ENCODE measurements at regions not wholly inside any gene's neighbourhood (a gene's known extent, or its start where the extent isn't known, plus 50 kb on each side); places are given as distances from the start of the nearest gene placed in this dataset.

GRCh38 chr12:94791933-94792332 lies 141.6 kb upstream of the TMCC3 start:
- no peaks in the 10 kb centered on the region for H3K9me3 ChIP-seq (ENCODE audit: control insufficient read depth in 2 of 2, insufficient read depth in 1 of 2, low read depth in 1 of 2, low read length in 1 of 2)
- H3K36me3 ChIP-seq (ENCODE audit: control insufficient read depth in 3 of 3, insufficient read depth in 2 of 3, low read depth in 1 of 3, low read length in 3 of 3), result no peaks in the 10 kb centered on the region
- no peak overlapping the region for H3K4me3 ChIP-seq (ENCODE audit: low read depth in 1 of 3, low read length in 3 of 3)
- FAIRE-seq (no peak), DNase-seq (no peak)
- no peak overlapping the region for H3K27ac ChIP-seq (ENCODE audit: low read depth in 1 of 3, low read length in 2 of 3)
- peaks cover 0 to 9% (median 0%) of the 10 kb centered on the region in 3 donors for H3K4me1 ChIP-seq (ENCODE audit: control insufficient read depth in 3 of 3, insufficient read depth in 2 of 3, low read depth in 1 of 3, low read length in 2 of 3)
- H3K27me3 ChIP-seq (ENCODE audit: control insufficient read depth in 3 of 3, insufficient read depth in 3 of 3, low read length in 3 of 3), result no peaks in the 10 kb centered on the region
- WGBS, 3 donors, result 90 to 93% (median 91%) methylated on average over 16 of the region's 16 CpGs

DNA sequence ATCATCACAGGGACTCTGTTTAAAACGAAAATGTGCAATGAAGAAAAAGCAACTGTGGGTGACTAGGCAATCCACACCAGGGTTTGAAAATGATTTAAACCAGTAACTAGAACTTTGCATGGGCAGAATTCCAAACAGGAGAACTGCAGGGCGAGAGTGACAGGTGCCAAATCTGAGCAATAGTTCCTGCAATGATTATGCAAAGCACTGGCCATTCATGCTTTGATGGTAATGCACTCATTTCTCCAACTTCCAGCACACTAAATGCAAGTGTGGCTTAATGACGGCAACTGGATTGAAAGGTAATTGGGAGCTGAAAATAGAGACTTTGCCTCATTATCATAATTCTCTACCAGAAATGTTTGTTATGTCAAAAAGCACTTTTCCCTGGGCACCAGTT lies 140.5 kb upstream of the TMCC3 start:
- H3K4me1 ChIP-seq (ENCODE audit: control insufficient read depth in 3 of 3, insufficient read depth in 2 of 3, low read depth in 1 of 3, low read length in 2 of 3), result peaks cover 0 to 9% (median 0%) of the 10 kb centered on the region in 3 donors
- no peak overlapping the region for H3K4me3 ChIP-seq (ENCODE audit: low read depth in 1 of 3, low read length in 3 of 3)
- no peaks in the 10 kb centered on the region for H3K36me3 ChIP-seq (ENCODE audit: control insufficient read depth in 3 of 3, insufficient read depth in 2 of 3, low read depth in 1 of 3, low read length in 3 of 3)
- FAIRE-seq, result no peak
- 54 to 71% (median 54%) methylated on average over 3 of the region's 3 CpGs for WGBS, 3 donors
- H3K27ac ChIP-seq (ENCODE audit: low read depth in 1 of 3, low read length in 2 of 3), result no peak overlapping the region
- no peaks in the 10 kb centered on the region for H3K27me3 ChIP-seq (ENCODE audit: control insufficient read depth in 3 of 3, insufficient read depth in 3 of 3, low read length in 3 of 3)
- no peak for DNase-seq
- no peaks in the 10 kb centered on the region for H3K9me3 ChIP-seq (ENCODE audit: control insufficient read depth in 2 of 2, insufficient read depth in 1 of 2, low read depth in 1 of 2, low read length in 1 of 2)

DNA sequence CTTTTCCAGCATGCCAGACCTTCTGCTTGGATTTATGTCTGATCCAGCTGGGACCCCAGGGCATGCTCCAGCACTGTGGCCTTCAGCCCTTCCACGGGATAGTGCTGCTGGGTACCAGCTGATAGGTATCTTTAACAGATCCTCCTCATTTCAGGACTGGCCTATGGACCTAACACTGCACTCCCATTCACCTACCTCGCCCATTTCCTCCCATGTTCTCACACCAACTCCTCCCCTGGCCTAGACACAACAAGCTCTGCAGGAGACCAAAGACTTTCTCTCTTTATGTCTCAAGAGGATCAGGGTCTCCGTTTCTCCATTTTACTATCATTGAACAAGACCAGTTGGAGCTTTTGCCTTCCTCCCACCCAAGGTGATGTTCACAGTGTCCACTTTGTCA lies 140.0 kb upstream of the TMCC3 start:
- peaks cover 0 to 9% (median 0%) of the 10 kb centered on the region in 3 donors for H3K4me1 ChIP-seq (ENCODE audit: control insufficient read depth in 3 of 3, insufficient read depth in 2 of 3, low read depth in 1 of 3, low read length in 2 of 3)
- FAIRE-seq (no peak), DNase-seq (no peak)
- no peak overlapping the region for H3K4me3 ChIP-seq (ENCODE audit: low read depth in 1 of 3, low read length in 3 of 3)
- WGBS, 3 donors, result 48 to 77% (median 64%) methylated on average over 3 of the region's 3 CpGs
- no peaks in the 10 kb centered on the region for H3K27me3 ChIP-seq (ENCODE audit: control insufficient read depth in 3 of 3, insufficient read depth in 3 of 3, low read length in 3 of 3)
- no peak overlapping the region for H3K27ac ChIP-seq (ENCODE audit: low read depth in 1 of 3, low read length in 2 of 3)
- no peaks in the 10 kb centered on the region for H3K36me3 ChIP-seq (ENCODE audit: control insufficient read depth in 3 of 3, insufficient read depth in 2 of 3, low read depth in 1 of 3, low read length in 3 of 3)
- no peaks in the 10 kb centered on the region for H3K9me3 ChIP-seq (ENCODE audit: control insufficient read depth in 2 of 2, insufficient read depth in 1 of 2, low read depth in 1 of 2, low read length in 1 of 2)

DNA sequence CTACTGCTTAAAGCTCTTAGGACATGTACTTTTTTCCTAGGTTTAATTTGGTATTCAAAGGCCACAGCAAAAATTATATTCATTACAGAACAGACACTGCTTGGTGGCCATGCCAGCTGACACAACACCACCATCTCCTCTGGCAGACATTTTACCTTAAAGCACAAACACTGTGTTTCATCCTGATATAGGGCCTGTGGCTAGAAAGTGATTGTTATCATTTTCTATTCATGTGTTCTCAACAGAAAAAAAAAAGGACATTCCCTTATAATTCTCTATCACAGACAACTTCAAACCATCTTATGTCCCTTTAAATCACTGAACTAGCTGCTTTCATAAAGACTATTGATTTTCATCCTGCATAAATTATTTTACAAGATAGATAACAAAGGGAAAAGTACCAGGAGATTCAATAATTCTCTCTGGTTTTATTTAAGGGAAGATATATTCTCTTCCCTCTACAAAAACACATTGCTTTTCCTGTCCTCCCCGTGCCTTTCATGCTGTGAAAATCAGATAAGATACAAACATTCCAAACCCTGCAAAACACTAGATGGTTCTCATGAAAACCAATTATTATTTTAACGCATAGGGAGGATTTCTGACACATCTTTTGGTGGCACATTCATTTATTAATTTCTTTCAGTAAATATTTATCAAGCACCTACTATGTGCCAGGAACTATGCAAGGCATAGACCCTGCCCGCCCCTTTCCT lies 139.3 kb upstream of the TMCC3 start:
- Histone ChIP-seq H3K4me3 (ENCODE audit: low read depth in 1 of 3, low read length in 3 of 3) (no peak overlapping the region), H3K36me3 (ENCODE audit: control insufficient read depth in 3 of 3, insufficient read depth in 2 of 3, low read depth in 1 of 3, low read length in 3 of 3) (no peaks in the 10 kb centered on the region), H3K4me1 (ENCODE audit: control insufficient read depth in 3 of 3, insufficient read depth in 2 of 3, low read depth in 1 of 3, low read length in 2 of 3) (peaks cover 0 to 9% (median 0%) of the 10 kb centered on the region in 3 donors), H3K27me3 (ENCODE audit: control insufficient read depth in 3 of 3, insufficient read depth in 3 of 3, low read length in 3 of 3) (no peaks in the 10 kb centered on the region), H3K27ac (ENCODE audit: low read depth in 1 of 3, low read length in 2 of 3) (no peak overlapping the region), H3K9me3 (ENCODE audit: control insufficient read depth in 2 of 2, insufficient read depth in 1 of 2, low read depth in 1 of 2, low read length in 1 of 2) (no peaks in the 10 kb centered on the region)
- FAIRE-seq (no peak), DNase-seq (no peak)
- WGBS, 3 donors, result 61 to 66% (median 64%) methylated on average over 3 of the region's 3 CpGs

DNA sequence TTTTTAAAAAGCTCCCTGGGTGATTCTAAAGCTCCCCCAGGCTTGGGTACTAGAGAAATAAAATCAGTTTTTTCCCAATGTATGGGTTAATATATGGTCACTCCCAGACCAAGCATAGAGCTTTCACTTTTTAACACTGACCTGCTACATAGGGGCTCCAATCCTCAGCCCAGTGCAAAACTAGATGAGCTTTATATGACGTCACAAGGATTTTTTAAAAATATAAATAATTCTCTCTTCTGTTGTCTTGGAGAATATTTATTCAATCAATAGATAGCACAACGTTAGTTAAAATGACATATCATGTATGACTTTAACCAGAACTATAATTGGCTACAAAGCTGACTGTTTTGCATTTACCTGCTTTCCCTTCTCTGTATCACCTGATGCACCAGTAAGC lies 137.9 kb upstream of the TMCC3 start:
- Histone ChIP-seq H3K4me3 (ENCODE audit: low read depth in 1 of 3, low read length in 3 of 3) (no peak overlapping the region), H3K4me1 (ENCODE audit: control insufficient read depth in 3 of 3, insufficient read depth in 2 of 3, low read depth in 1 of 3, low read length in 2 of 3) (peaks cover 0 to 9% (median 0%) of the 10 kb centered on the region in 3 donors), H3K9me3 (ENCODE audit: control insufficient read depth in 2 of 2, insufficient read depth in 1 of 2, low read depth in 1 of 2, low read length in 1 of 2) (no peaks in the 10 kb centered on the region), H3K36me3 (ENCODE audit: control insufficient read depth in 3 of 3, insufficient read depth in 2 of 3, low read depth in 1 of 3, low read length in 3 of 3) (no peaks in the 10 kb centered on the region), H3K27ac (ENCODE audit: low read depth in 1 of 3, low read length in 2 of 3) (no peak overlapping the region), H3K27me3 (ENCODE audit: control insufficient read depth in 3 of 3, insufficient read depth in 3 of 3, low read length in 3 of 3) (no peaks in the 10 kb centered on the region)
- FAIRE-seq (no peak), DNase-seq (no peak)
- 51 to 67% (median 63%) methylated on average over 2 of the region's 2 CpGs for WGBS, 3 donors

GRCh38 chr12:94786906-94787305 lies 136.5 kb upstream of the TMCC3 start:
- Histone ChIP-seq H3K27ac (ENCODE audit: low read depth in 1 of 3, low read length in 2 of 3) (no peak overlapping the region), H3K4me3 (ENCODE audit: low read depth in 1 of 3, low read length in 3 of 3) (no peak overlapping the region), H3K36me3 (ENCODE audit: control insufficient read depth in 3 of 3, insufficient read depth in 2 of 3, low read depth in 1 of 3, low read length in 3 of 3) (no peaks in the 10 kb centered on the region), H3K27me3 (ENCODE audit: control insufficient read depth in 3 of 3, insufficient read depth in 3 of 3, low read length in 3 of 3) (no peaks in the 10 kb centered on the region), H3K9me3 (ENCODE audit: control insufficient read depth in 2 of 2, insufficient read depth in 1 of 2, low read depth in 1 of 2, low read length in 1 of 2) (peaks cover 0 to 2% of the 10 kb centered on the region in 2 donors), H3K4me1 (ENCODE audit: control insufficient read depth in 3 of 3, insufficient read depth in 2 of 3, low read depth in 1 of 3, low read length in 2 of 3) (no peaks in the 10 kb centered on the region)
- peak; percentile 67 to 71 for DNase-seq
- WGBS, 3 donors, result 29 to 75% (median 54%) methylated on average over 6 of the region's 6 CpGs
- no peak for FAIRE-seq

- no peaks in the 10 kb centered on the region for H3K36me3 ChIP-seq (ENCODE audit: control insufficient read depth in 3 of 3, insufficient read depth in 2 of 3, low read depth in 1 of 3, low read length in 3 of 3)
- no peak for FAIRE-seq
- WGBS, 3 donors, result 43 to 50% (median 43%) methylated on average over 1 of the region's 1 CpG
Measured at GRCh38 chr12:94783862-94784261, 133.5 kb upstream of the TMCC3 start.

GRCh38 chr12:94783343-94783742 lies 133.0 kb upstream of the TMCC3 start:
- FAIRE-seq, result no peak
- peaks cover 0 to 2% of the 10 kb centered on the region in 2 donors for H3K9me3 ChIP-seq (ENCODE audit: control insufficient read depth in 2 of 2, insufficient read depth in 1 of 2, low read depth in 1 of 2, low read length in 1 of 2)
- H3K4me1 ChIP-seq (ENCODE audit: control insufficient read depth in 3 of 3, insufficient read depth in 2 of 3, low read depth in 1 of 3, low read length in 2 of 3), result no peaks in the 10 kb centered on the region
- no peak overlapping the region for H3K27ac ChIP-seq (ENCODE audit: low read depth in 1 of 3, low read length in 2 of 3)
- 16 to 39% (median 22%) methylated on average over 3 of the region's 3 CpGs for WGBS, 3 donors
- no peaks in the 10 kb centered on the region for H3K27me3 ChIP-seq (ENCODE audit: control insufficient read depth in 3 of 3, insufficient read depth in 3 of 3, low read length in 3 of 3)
- DNase-seq, result no peak
- no peak overlapping the region for H3K4me3 ChIP-seq (ENCODE audit: low read depth in 1 of 3, low read length in 3 of 3)
- no peaks in the 10 kb centered on the region for H3K36me3 ChIP-seq (ENCODE audit: control insufficient read depth in 3 of 3, insufficient read depth in 2 of 3, low read depth in 1 of 3, low read length in 3 of 3)

More at GRCh38 chr12:94783862-94784261, 133.5 kb upstream of the TMCC3 start:
- Histone ChIP-seq H3K27ac (ENCODE audit: low read depth in 1 of 3, low read length in 2 of 3) (no peak overlapping the region), H3K27me3 (ENCODE audit: control insufficient read depth in 3 of 3, insufficient read depth in 3 of 3, low read length in 3 of 3) (no peaks in the 10 kb centered on the region), H3K9me3 (ENCODE audit: control insufficient read depth in 2 of 2, insufficient read depth in 1 of 2, low read depth in 1 of 2, low read length in 1 of 2) (peaks cover 0 to 2% of the 10 kb centered on the region in 2 donors), H3K4me3 (ENCODE audit: low read depth in 1 of 3, low read length in 3 of 3) (no peak overlapping the region), H3K4me1 (ENCODE audit: control insufficient read depth in 3 of 3, insufficient read depth in 2 of 3, low read depth in 1 of 3, low read length in 2 of 3) (no peaks in the 10 kb centered on the region)
- no peak for DNase-seq

DNA sequence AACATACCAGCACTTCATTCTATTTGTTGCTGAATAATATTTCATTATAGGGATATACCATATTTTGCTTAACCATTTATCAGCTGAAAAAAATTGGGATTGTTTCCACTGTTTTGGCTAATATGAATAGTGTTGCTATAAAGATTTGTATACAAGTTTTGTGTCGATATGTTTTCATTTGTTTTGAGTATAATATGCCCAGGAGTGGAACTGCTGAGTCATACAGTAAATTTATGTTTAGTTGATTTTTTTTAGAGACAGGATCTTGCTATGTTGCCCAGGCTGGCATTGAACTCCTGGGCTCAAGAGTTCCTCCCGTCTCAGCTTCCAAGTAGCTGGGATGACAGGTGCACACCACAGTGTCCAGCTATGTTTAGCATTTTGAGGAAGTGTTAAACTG lies 131.5 kb upstream of the TMCC3 start:
- Histone ChIP-seq H3K4me3 (ENCODE audit: low read depth in 1 of 3, low read length in 3 of 3) (no peak overlapping the region), H3K27ac (ENCODE audit: low read depth in 1 of 3, low read length in 2 of 3) (no peak overlapping the region), H3K4me1 (ENCODE audit: control insufficient read depth in 3 of 3, insufficient read depth in 2 of 3, low read depth in 1 of 3, low read length in 2 of 3) (no peaks in the 10 kb centered on the region), H3K36me3 (ENCODE audit: control insufficient read depth in 3 of 3, insufficient read depth in 2 of 3, low read depth in 1 of 3, low read length in 3 of 3) (no peaks in the 10 kb centered on the region), H3K27me3 (ENCODE audit: control insufficient read depth in 3 of 3, insufficient read depth in 3 of 3, low read length in 3 of 3) (peaks cover 0 to 4% (median 0%) of the 10 kb centered on the region in 3 donors), H3K9me3 (ENCODE audit: control insufficient read depth in 2 of 2, insufficient read depth in 1 of 2, low read depth in 1 of 2, low read length in 1 of 2) (peaks cover 0 to 2% of the 10 kb centered on the region in 2 donors)
- DNase-seq (no peak), FAIRE-seq (no peak)
- 82 to 83% (median 83%) methylated on average over 2 of the region's 2 CpGs for WGBS, 3 donors

Measured in small intestine (tissue), 7 donors.